ENCODE measurements at regions not wholly inside any gene's neighbourhood (a gene's known extent, or its start where the extent isn't known, plus 50 kb on each side); places are given as distances from the start of the nearest gene placed in this dataset.

DNA sequence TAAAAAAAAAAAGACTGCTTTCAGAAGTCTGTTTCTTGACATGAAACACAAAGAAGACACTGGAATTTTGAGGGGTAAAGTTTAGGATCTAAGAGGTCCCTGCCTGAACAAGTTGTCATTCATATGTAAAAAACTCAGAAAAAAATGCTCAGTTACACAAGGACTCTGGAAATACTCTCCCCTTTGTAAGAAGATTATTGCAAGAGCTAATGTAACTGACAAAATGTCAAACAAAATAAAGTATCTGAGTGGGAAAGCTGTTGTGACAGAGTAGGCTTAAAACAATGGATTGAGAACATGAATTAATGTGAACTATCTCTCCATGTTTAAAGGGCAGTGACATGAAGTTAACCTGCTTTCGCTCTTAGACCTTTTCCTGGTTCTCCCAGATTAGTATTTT lies 416.7 kb upstream of the TYRP1 start:
- DNase-seq, result no peak
- Histone ChIP-seq H3K36me3 (ENCODE audit: control insufficient read depth, insufficient read depth, low read length) (no peaks in the 10 kb centered on the region), H2BK5ac (ENCODE audit: low read depth, low read length, poor library complexity, severe bottlenecking) (no peak overlapping the region), H2AK5ac (ENCODE audit: low read depth, low read length) (no peak overlapping the region), H3K14ac (replicated peaks; ENCODE audit: low read depth, low read length) (no peak overlapping the region), H3K9me3 (ENCODE audit: control insufficient read depth, insufficient read depth, low read length) (peaks cover 4% of the 10 kb centered on the region; the same call in 1 of the 2 replicates), H3K4me2 (ENCODE audit: low read depth, low read length) (no peak overlapping the region), H3K9me1 (ENCODE audit: insufficient read depth, low read length) (no peaks in the 10 kb centered on the region), H3K56ac (ENCODE audit: extremely low read depth, insufficient read depth, low read length) (no peak overlapping the region), H2BK15ac (ENCODE audit: low read depth, low read length) (no peak overlapping the region), H3K79me1 (ENCODE audit: low read depth in 1 of 2, low read length in 2 of 2) (no peaks in the 10 kb centered on the region), H2BK120ac (ENCODE audit: low read depth, low read length) (no peak overlapping the region), H3K4me3 (ENCODE audit: insufficient read depth, low read depth, low read length) (no peak overlapping the region), H4K20me1 (ENCODE audit: insufficient read depth, low read length) (no peaks in the 10 kb centered on the region), H2AK9ac (replicated peaks; ENCODE audit: low read depth, low read length, poor library complexity) (no peak overlapping the region), H4K8ac (ENCODE audit: low read depth in 2 of 2, low read length in 2 of 2) (no peak overlapping the region), H3K4ac (ENCODE audit: low read depth, low read length) (no peak overlapping the region), H3K9ac (ENCODE audit: low read depth, low read length) (no peak overlapping the region), H3K23ac (ENCODE audit: low read depth, low read length) (no peak overlapping the region), H3K27ac (ENCODE audit: insufficient read depth, low read length) (no peak overlapping the region), H2AFZ (replicated peaks; ENCODE audit: low read length, poor library complexity) (no peak overlapping the region), H3K27me3 (ENCODE audit: control insufficient read depth, insufficient read depth, low read length) (no peaks in the 10 kb centered on the region), H4K5ac (ENCODE audit: low read depth, low read length) (no peak overlapping the region), H3K18ac (ENCODE audit: low read depth, low read length) (no peak overlapping the region), H3K4me1 (ENCODE audit: control insufficient read depth, insufficient read depth, low read length) (no peaks in the 10 kb centered on the region), H2BK20ac (ENCODE audit: low read depth, low read length) (no peak overlapping the region), H4K91ac (ENCODE audit: insufficient read depth, low read depth, low read length) (no peak overlapping the region)
- no peak for ATAC-seq (ENCODE audit: low read depth)
- in situ Hi-C loops (cut with MboI; ENCODE audit: low sequenced_read_pairs) (no loop called here), intact Hi-C loops (cut with micrococcal nuclease) (no loop called here), dilution Hi-C loops (cut with HindIII; ENCODE audit: low sequenced_read_pairs, unreplicated experiment) (no loop called here)
- BruUV-seq (replicated peaks), result no TSS peak
- no peak for TF ChIP-seq FOS (IDR thresholded peaks at IDR 0.05; ENCODE audit: low read depth, low read length)
- TF ChIP-seq BHLHE40 (IDR thresholded peaks at IDR 0.05; ENCODE audit: low read depth, low read length), result no peak
- no peak for TF ChIP-seq CHD1 (IDR thresholded peaks at IDR 0.05; ENCODE audit: low read depth, low read length)
- TF ChIP-seq, protein P1, sequence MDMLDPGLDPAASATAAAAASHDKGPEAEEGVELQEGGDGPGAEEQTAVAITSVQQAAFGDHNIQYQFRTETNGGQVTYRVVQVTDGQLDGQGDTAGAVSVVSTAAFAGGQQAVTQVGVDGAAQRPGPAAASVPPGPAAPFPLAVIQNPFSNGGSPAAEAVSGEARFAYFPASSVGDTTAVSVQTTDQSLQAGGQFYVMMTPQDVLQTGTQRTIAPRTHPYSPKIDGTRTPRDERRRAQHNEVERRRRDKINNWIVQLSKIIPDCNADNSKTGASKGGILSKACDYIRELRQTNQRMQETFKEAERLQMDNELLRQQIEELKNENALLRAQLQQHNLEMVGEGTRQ (IDR thresholded peaks at IDR 0.05; ENCODE audit: low read depth, low read length), result no peak
- WGBS, 2 experiments (ENCODE audit: extremely low coverage in 2 of 2, insufficient read length in 1 of 2), result no CpG with 5 or more reads among the region's 1 CpG
- CTCF ChIA-PET, result interaction anchor here (0.6 kb wide), 1 partner anchor 1748 kb away, joined by 3 read pairs; no protein-coding TSS in a partner anchor
- POLR2A ChIA-PET (ENCODE audit: unreplicated experiment), result no interaction called here

Measured in IMR-90 (cell line).